ENCODE measurements at regions not wholly inside any gene's neighbourhood (a gene's known extent, or its start where the extent isn't known, plus 50 kb on each side); places are given as distances from the start of the nearest gene placed in this dataset.
"Not testable (repeated sequence)": the region's sequence is repeated elsewhere in the genome, so short reads cannot be mapped to it uniquely, and the experiment has no call there.

DNA sequence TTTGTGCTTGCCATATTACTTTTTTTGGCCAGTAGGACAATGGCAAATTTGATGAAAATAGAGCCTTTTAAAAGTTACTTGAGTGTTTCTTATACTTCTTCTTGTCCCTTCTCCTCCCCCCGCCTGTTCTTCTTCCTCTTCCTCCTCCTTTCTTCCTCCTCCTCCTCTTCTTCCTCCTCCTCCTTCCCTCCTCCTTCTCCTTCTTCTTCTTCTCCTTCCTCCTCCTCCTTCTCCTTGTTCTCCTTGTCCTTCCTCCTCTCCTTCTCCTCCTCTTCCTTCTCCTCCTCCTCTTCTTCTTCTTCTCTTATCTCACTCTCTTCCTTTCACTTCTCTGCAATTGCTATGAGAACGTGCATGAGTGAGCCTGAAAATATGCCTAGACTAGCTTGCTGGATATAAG, 466.2 kb upstream of the NR5A2 start:
- DNase-seq = no peak

DNA sequence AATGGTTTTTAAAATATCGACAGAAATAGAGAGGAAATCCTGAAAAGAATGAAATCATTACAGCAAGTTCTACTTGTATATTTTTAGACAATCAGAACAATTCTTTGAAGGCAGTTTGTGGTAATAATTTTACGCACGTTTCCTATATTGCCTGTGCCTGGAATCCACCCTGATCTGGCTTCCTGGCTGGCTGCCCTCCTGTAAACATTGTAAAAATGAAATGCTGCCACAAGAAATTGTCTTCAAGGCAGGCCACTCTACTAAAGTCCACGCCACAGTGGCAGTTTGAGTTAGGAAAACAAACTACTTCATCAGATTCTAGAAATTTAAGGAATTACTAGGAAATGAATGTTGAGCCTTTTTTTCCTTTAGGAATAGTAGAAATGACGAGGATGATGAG, 454.5 kb upstream of the NR5A2 start:
- DNase-seq = no peak

DNA sequence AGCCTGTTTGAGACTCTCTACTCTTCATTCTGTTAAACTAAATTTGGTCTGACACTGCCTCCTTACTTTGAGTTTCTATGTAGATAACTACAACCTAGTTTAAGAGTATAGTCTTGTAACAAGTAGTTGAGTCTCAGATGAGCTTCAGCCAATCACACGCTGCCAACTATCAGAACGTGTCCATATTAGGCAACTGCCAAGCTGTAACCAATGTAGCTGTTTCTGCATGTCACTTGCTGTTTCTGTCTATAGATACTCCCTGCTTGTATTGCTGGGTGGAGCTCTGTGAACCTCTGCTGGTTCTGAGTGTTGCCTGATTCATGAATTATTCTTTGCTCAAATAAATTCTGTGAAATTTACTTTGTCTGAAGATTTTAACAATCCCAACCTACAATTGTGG, 452.6 kb upstream of the NR5A2 start:
- no peak for DNase-seq

DNA sequence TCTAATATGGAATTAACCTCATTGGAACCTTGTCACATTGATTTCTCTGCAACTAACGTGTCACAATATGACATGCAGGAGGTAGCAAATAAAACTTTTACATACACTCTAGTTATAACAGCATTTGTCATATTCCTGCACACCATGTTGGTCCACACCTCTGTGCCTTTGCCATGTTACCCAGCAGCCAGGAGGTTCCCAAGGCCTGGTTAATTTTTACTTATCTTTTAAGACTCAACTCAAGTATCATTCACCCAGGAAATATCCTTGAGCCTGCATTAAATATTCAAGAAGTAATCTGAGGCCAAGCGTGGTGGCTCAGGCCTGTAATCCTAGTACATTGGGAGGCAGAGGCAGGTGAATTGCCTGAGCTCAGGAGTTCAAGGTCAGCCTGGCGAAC, 447.2 kb upstream of the NR5A2 start:
- DNase-seq = no peak

DNA sequence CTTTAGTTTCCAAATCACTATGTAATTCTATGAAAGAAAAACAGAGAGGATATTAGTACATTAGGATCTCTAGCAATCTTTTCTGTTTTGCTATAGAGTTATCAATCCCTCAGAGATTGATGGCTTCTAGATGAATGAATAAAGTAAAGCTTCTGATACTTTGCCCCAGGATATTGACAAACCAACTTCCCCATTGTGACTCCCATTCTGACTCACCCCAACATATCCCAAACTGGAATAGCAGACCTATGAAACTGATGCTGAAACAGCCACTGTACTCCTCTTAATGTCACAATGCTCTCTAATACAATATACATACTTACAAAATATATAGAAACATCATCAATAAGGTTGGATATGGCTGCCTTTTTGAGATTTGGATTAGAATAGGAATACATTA, 442.1 kb upstream of the NR5A2 start:
- no peak for DNase-seq

DNA sequence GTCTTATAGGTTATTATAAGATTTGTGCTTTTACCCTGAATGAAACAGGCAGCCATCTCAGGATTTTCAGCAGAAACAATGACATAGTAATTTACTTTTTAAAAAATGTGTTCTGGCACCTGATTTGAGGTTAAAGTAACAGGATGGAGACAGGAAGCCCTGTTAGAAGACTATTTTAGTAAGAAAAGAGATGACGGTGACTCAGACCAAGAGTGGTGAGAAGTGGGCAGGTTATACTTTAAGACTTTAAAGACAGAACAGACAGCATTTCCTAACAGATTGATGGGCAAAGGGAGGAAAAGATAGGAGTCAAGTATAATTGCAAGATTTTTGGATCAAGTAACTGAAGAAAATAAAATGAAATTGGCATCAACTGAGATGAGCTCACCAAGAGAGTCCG, 436.8 kb upstream of the NR5A2 start:
- no peak for DNase-seq

DNA sequence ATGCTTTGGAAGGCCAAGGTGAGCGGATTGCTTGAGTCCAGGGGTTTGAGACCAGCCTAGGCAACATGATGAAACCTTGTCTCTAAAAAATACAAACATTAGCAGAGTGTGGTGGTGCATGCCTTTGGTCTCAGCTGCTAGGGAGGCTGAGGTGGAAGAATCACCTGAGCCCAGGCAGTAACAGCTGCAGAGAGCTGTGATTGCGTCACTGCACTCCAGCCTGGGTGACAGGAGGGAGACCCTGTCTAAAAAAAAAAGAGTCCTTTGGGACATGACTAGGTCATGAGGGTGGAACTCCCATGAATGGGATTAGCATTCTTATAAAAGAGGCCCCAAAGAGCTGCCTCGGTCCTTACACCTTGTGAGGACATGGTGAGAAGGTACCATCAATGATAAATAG, 436.0 kb upstream of the NR5A2 start:
- DNase-seq = no peak

DNA sequence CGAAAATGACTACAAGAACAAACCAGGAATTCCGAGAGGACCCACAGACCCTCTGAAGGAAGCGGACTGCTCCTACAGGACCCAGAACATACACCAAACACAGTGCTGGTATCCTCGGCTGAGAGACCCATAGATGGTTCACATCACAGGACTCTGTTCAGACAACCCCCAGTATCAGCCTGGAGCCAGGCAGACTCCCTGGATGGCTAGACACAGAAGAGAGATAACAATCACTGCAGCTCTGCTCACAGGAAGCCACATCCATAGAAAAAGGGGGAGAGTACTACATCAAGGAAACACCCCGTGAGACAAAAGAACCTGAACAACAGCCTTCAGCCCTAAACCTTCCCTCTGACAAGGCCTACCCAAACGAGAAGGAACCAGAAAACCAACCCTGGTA, 434.0 kb upstream of the NR5A2 start:
- no peak for DNase-seq

DNA sequence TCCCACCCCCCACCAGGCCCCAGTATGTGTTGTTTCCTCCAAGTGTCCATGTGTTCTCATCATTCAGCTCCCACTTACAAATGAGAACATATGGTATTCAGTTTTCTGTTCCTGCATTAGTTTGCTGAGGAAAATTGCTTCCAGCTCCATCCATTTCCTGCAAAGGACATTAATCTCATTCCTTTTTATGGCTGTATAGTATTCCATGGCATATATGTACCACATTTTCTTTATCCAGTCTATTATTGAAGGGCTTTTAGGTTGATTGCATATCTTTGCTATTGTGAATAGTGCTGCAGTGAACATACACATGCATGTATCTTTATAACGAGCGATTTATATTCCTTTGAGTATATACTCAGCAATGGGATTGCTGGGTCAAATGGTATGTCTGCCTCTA, 431.1 kb upstream of the NR5A2 start:
- DNase-seq = not testable (repeated sequence)

DNA sequence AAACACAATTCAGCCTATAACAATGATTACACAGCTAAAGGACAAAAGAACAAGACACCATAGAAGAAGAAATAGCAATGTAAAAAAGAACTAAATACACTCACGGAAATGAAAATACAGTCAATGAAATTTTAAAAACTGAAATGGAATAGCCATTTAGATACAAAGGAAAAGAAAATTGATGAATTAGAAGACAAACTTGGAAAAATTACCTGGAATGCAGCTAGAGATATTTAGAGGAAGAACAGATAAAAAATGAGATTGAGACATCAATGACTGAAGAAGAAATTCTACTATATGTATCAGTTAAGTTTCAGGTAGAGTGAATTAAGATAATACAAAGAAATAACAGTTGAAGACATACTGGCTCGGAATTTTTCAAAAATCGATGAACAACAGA, 430.4 kb upstream of the NR5A2 start:
- DNase-seq = no peak

DNA sequence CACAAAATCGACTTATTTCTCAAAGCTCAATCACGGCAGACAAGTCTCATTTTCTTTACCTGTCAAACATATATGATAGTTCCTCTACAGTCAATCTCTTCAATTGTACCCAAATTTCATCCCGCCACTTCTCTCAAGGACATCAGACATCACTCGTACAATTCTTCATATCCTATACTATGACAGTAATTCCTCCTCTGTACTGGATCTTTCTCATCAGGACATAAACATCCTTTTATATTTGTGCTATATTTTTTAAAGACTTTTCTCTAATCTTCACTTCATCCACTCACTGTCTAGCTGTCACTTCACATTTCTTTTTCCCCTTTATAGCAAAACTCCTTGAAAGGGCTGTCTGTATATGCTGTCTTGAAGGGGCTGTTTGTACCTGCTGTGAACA, 419.1 kb upstream of the NR5A2 start:
- DNase-seq = no peak

DNA sequence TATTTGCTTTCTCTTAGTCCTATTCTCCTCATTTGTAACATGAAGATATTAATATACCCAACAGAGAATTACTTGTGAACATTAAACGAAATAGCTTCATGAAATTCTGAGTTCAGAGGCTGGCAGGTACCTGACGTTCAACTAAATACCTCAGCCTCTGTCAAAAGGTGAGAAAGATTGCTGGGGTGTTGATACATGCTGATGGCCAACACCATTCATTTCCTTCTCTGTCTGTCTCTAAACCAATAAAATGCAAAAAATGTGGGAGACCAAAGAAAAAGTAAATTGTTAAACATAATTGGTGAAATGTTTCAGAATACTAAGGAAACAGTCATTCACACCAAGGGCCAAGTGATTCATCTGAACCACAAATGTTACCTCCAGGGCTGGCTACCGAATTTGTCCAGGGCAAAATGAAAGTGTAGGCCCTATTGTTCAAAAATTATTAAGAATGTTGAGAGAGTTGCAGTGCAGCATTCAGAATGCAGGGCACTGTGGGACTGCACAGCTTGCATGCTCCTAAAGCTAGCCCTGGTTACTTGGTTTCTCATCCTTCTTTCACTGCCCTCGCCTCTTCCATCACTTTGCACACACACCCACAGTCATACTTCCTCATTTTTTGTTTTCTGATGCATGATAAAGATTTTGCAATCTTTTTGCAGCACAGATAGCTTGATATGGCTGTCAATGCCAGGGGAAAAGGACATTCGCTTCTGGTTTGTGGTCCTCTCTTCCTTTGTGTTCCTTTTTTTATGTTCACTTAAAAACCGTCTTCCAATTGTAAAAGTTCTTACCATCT, 414.3 kb upstream of the NR5A2 start:
- no peak for DNase-seq

DNA sequence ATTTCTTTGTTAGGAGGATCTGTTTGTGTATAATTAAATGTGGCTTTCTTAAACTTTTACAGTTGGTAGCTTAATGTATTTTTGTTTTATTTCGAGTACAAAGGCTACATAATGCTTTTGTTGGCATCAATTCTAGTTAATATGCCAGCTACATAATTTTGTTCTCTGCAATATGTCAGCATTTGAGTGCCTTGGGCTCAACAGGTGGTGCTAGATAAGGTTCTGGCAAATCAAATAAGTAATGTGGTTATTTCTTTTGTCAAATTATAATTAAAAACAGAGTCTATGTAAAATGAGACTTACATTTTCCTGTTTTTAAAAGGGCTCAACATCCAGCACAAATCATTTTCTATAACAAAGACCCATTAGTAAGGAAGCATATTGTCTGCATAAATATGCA, 410.6 kb upstream of the NR5A2 start:
- DNase-seq = no peak

DNA sequence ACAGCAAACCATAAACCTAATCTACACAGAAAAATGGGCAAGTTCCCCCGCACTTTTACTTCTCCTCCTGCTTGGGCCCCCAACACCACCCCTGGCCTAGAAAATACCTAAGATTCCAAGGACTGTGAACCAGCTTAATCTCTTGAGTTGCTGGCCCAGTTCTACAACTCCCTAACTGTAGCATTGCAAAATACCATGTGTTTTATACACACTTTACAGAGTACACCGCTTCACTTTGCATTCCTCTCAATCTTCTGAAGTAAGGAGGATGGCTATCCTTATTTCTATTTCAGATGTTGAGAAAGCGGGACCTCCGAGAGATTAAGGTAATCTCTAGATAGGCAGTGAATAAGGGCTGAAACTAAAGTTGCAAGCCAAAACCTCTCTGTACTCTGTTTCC, 408.3 kb upstream of the NR5A2 start:
- DNase-seq = no peak

DNA sequence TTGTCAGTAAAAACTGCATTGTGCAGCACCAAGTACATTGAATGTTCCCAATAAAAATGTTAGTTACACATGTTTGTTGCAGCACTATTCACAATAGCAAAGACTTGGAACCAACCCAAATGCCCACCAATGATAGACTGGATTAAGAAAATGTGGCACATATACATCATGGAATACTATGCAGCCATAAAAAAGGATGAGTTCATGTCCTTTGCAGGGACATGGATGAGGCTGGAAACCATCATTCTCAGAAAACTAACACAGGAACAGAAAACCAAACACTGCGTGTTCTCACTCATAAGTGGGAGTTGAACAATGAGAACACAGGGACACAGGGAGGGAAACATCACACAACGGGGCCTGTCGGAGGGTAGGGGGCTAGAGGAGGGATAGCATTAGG, 401.3 kb upstream of the NR5A2 start:
- not testable (repeated sequence) for DNase-seq

DNA sequence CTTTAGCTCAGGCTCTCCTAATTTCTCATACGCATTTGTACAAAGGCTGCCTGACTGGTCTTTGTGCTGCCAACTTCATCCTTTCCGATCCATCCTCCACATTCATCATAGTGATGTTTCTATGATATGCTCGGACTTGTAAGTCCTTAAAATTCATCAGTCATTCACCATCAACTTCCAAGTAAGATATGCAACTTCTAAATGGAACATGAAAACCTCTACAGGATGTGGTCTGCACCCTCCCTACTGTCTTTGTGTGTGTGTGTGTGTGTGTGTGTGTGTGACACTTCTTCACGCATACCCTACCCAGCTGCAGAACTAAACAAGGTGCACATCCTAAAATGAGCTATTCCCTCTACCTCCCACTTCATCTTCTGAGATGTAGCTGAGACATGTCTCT, 397.9 kb upstream of the NR5A2 start:
- no peak for DNase-seq

DNA sequence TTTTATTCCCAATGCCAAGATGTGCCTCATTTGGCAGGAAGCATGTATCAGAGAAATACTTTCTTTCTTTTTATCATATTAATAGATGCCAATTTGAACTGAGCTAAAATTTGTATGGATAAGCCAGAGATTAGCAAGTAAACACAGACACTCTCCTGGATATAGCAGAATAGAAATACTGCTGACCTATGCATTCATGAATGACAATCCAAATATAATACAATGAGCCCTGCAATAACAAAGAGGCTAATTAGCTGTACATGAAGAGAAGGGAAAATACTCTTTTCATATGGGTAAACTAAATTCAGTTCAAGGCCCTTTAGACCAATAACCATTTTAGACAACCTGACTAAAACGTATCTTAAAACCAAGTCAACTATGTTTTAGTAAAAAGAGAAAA, 388.1 kb upstream of the NR5A2 start:
- DNase-seq = no peak

DNA sequence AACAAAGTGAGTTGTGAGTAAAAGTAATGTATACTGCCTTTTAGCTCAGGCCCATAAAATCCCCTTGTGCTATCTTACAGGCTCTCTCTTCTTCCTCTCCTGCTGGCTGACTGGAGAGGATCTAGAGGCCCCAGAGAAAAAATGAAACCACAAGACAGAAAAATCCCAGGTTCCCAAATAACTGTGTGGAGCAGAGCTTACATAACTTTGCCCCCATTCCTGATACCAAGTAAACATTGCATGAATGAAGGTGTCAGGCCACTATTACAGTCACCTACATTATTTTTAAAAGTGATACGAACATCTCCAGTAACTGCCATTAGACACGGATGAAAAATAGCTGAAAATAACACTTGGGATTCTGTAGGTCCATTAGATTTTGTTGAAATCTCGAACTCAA, 386.0 kb upstream of the NR5A2 start:
- no peak for DNase-seq

DNA sequence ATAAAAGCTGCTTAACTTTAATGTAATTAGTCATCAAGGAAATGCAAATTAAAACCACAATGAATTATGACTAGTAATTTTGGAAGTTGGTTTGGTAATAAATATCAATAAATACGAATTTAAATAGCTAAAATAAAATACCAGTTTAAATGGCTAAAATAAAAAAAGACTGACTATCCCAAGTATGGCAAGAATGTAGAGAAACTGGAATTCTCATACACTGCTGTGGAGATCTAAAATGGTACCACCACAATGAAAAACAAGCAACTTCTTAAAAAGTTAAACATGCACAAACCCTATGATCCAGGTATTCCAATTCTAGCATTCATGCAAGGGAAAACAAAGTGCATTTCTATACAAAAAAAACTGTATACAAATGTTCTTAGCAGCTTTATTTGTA, 382.6 kb upstream of the NR5A2 start:
- no peak for DNase-seq

DNA sequence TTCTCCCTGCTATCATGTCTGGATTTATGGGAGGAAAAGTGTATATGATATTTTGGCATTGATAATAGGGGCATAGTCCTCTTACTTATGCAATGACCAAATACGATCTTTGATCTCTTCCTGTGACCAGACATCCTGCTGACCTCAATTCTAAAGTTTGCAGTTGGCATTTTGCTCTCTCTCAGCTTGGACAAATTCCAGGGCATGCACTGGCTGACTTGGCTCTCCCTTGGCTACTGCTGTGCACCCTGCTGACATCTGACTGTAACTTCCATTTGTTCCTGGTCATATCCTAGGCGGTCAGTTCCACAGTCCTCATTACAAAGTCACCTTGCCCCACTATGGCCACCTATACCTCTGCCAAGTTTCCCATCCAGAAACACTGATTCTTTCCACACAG, 380.7 kb upstream of the NR5A2 start:
- DNase-seq = no peak

DNA sequence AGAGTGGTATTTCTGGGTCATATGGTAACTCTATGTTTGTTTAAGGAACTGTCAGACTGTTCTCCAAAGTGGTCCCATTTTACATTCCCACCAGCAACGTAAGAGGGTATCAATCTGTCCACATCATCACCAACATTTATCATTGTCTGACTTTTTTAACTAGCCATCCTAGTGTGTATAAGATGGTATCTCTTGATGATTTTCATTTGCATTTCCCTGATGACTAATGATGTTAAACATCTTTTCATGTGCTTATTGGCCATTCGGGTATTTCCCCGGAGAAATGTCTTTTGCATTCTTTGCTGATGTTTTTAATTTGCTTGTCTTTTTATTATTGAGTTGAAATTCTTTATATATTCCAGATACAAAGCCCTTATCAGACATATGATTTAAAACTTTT, 370.1 kb upstream of the NR5A2 start:
- no peak for DNase-seq

DNA sequence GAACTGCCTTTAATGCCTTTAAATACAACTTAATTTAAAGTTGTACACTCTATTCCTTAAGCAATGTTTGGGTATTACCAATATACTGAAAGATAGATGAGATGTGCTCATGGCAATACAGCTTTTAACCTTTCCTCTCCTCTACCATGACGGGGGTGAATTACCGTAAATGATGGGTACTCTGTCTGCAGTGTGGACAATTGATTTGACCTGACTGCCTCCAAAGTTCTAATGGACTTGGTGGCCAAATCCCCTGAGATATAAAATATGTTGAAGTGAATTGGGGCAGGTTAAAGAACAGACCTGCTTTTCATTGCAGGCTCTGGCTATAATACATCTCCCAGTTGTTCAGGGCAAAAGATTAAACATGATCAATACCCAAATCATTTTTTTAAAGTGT, 367.4 kb upstream of the NR5A2 start:
- no peak for DNase-seq

DNA sequence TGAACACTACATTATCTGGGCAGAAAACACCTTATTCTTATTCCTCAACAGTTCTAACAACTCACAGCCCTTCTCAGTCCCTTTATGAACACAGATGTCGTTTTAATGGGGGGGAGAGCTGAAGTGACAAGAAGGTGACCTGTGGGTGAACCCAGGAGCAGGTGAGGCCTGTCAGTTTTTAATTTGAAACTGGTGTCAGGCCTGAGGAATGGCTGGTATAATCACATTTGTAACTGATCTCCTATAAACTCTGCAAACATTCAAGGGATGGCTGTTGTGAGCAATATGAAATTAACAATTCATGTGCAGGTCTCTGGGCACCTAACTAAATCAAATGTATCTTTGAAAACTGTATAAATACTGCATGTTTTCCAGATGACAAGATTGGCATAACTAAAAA, 362.1 kb upstream of the NR5A2 start:
- no peak for DNase-seq

DNA sequence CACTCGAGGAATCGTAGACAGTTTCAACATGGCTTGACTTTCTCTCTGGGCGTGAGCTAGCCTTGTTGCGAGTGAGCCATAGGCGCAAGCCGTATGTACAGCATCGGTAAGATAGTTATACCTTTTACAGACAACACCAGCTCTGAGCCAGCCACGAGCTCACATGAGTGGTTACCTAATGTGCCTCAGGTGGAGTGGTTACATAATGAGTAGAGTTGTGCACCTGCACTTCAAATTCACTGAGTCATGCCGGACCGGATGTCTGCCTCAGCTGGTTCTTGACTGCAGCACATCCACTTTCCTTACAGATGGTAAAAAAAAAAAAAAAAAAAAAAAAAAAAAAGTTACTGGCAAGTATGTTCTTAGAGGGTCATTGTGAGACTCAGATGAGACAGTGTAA, 360.4 kb upstream of the NR5A2 start:
- DNase-seq = no peak

DNA sequence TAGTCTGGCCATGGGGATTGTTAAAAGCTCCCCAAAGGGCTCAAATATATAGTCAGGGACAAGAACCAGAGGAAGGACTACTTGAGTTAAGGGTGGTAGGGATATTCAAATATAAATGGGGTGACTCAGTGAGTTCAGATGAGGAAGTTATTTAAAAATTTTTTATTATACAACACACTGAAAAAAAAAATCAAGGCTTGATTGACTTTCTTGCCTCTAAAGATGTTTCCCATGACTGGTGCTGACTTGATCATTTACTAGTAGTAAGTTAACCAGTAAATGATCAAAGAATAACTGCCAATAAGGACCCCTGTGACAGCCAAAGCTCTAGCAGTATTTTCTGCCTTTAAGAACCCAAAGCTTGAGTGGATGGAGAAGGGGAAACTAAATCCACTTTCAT, 357.6 kb upstream of the NR5A2 start:
- DNase-seq = no peak

DNA sequence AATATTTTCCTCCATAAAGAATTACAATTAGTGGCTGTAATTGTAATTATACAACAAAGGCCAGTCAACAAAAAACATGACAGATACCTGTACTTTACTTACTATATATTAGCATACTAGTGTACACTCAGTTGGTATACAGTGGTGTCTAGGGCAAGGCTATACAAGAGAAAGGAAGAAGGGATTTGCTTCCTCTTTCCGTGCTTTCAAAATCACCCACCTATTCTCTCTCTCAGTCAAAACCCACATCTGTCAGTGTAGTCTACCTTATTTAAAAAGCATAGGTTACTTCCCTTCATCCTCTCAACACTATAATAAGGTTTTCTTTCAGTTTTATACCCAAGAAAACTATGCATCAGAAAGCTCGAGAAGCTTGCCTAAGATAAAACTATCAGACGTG, 355.8 kb upstream of the NR5A2 start:
- no peak for DNase-seq
